Body of pancreas (tissue), 4 donors: ENCODE measurements at regions not wholly inside any gene's neighbourhood (a gene's known extent, or its start where the extent isn't known, plus 50 kb on each side); places are given as distances from the start of the nearest gene placed in this dataset.

Experiments used
- POLR2A ChIP-seq, 3 donors: fragments of 450-650 bp; IDR thresholded peaks; one replicate each; pipeline ENCODE4 v1.6.1; 2016; ENCODE audit warnings: antibody characterized with exemption in 3 of 3, mild to moderate bottlenecking in 2 of 3
- TF ChIP-seq, protein P1 (sequence below), 7 experiments: fragments of 450-650 bp in 4 of 7; fragments of 200-600 bp in 3 of 7; sonication (generic) in 3 of 7; IDR thresholded peaks; one replicate each; pipeline ENCODE4 v1.5.1; 2016 to 2019; ENCODE audit warnings: antibody characterized with exemption in 7 of 7

DNA sequence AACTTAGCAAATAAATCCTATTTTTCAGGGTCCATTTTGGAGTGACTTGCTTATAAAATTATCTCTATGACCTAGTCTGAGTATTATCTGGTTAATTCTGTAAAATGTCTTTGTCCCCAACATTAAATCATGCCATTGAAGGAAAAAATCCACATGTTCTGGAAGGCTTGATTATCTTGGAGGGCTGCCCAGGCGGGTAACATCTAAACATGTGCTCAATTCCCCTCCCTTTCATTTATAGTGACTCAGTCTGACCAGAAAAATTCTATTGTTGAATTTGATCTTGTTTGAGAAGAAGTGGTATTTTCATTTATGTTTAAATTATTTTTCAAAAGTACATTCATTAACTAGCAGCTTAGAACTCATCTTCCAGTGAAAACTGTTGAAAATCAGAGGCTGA lies 55.4 kb upstream of the SLC10A7 start:
- TF ChIP-seq, protein P1, sequence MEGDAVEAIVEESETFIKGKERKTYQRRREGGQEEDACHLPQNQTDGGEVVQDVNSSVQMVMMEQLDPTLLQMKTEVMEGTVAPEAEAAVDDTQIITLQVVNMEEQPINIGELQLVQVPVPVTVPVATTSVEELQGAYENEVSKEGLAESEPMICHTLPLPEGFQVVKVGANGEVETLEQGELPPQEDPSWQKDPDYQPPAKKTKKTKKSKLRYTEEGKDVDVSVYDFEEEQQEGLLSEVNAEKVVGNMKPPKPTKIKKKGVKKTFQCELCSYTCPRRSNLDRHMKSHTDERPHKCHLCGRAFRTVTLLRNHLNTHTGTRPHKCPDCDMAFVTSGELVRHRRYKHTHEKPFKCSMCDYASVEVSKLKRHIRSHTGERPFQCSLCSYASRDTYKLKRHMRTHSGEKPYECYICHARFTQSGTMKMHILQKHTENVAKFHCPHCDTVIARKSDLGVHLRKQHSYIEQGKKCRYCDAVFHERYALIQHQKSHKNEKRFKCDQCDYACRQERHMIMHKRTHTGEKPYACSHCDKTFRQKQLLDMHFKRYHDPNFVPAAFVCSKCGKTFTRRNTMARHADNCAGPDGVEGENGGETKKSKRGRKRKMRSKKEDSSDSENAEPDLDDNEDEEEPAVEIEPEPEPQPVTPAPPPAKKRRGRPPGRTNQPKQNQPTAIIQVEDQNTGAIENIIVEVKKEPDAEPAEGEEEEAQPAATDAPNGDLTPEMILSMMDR (IDR thresholded peaks at IDR 0.05): no peak
- no peak for TF ChIP-seq POLR2A (IDR thresholded peaks at IDR 0.05)
